ENCODE measurements at regions not wholly inside any gene's neighbourhood (a gene's known extent, or its start where the extent isn't known, plus 50 kb on each side); places are given as distances from the start of the nearest gene placed in this dataset.

- TF ChIP-seq, protein P1, sequence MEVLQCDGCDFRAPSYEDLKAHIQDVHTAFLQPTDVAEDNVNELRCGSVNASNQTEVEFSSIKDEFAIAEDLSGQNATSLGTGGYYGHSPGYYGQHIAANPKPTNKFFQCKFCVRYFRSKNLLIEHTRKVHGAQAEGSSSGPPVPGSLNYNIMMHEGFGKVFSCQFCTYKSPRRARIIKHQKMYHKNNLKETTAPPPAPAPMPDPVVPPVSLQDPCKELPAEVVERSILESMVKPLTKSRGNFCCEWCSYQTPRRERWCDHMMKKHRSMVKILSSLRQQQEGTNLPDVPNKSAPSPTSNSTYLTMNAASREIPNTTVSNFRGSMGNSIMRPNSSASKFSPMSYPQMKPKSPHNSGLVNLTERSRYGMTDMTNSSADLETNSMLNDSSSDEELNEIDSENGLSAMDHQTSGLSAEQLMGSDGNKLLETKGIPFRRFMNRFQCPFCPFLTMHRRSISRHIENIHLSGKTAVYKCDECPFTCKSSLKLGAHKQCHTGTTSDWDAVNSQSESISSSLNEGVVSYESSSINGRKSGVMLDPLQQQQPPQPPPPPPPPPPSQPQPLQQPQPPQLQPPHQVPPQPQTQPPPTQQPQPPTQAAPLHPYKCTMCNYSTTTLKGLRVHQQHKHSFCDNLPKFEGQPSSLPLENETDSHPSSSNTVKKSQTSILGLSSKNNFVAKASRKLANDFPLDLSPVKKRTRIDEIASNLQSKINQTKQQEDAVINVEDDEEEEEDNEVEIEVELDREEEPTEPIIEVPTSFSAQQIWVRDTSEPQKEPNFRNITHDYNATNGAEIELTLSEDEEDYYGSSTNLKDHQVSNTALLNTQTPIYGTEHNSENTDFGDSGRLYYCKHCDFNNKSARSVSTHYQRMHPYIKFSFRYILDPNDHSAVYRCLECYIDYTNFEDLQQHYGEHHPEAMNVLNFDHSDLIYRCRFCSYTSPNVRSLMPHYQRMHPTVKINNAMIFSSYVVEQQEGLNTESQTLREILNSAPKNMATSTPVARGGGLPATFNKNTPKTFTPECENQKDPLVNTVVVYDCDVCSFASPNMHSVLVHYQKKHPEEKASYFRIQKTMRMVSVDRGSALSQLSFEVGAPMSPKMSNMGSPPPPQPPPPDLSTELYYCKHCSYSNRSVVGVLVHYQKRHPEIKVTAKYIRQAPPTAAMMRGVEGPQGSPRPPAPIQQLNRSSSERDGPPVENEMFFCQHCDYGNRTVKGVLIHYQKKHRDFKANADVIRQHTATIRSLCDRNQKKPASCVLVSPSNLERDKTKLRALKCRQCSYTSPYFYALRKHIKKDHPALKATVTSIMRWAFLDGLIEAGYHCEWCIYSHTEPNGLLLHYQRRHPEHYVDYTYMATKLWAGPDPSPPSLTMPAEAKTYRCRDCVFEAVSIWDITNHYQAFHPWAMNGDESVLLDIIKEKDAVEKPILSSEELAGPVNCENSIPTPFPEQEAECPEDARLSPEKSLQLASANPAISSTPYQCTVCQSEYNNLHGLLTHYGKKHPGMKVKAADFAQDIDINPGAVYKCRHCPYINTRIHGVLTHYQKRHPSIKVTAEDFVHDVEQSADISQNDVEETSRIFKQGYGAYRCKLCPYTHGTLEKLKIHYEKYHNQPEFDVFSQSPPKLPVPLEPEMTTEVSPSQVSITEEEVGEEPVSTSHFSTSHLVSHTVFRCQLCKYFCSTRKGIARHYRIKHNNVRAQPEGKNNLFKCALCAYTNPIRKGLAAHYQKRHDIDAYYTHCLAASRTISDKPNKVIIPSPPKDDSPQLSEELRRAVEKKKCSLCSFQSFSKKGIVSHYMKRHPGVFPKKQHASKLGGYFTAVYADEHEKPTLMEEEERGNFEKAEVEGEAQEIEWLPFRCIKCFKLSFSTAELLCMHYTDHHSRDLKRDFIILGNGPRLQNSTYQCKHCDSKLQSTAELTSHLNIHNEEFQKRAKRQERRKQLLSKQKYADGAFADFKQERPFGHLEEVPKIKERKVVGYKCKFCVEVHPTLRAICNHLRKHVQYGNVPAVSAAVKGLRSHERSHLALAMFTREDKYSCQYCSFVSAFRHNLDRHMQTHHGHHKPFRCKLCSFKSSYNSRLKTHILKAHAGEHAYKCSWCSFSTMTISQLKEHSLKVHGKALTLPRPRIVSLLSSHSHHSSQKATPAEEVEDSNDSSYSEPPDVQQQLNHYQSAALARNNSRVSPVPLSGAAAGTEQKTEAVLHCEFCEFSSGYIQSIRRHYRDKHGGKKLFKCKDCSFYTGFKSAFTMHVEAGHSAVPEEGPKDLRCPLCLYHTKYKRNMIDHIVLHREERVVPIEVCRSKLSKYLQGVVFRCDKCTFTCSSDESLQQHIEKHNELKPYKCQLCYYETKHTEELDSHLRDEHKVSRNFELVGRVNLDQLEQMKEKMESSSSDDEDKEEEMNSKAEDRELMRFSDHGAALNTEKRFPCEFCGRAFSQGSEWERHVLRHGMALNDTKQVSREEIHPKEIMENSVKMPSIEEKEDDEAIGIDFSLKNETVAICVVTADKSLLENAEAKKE (CRISPR knock-in tag; IDR thresholded peaks at IDR 0.05) = no peak
- TF ChIP-seq CREB1 (CRISPR knock-in tag; IDR thresholded peaks at IDR 0.05; ENCODE audit: low read depth) (no peak), POLR2AphosphoS5 (IDR thresholded peaks at IDR 0.05; ENCODE audit: low read depth) (no peak), NANOG (IDR thresholded peaks at IDR 0.05; ENCODE audit: borderline replicate concordance) (no peak), JUNB (IDR thresholded peaks at IDR 0.05; ENCODE audit: unreplicated experiment) (no peak), ZNF114 (CRISPR knock-in tag; IDR thresholded peaks at IDR 0.05) (no peak), EZH2phosphoT487 (IDR thresholded peaks at IDR 0.05; ENCODE audit: unreplicated experiment) (no peak), CTCF (conservative IDR thresholded peaks at IDR 0.05; ENCODE audit: low read depth in 2 of 2) (no peak), ZNF331 (CRISPR knock-in tag; IDR thresholded peaks at IDR 0.05; ENCODE audit: low read depth) (no peak), REST (IDR thresholded peaks at IDR 0.05; ENCODE audit: unreplicated experiment) (no peak)
Measured at GRCh38 chr3:117979466-117979865, 1055.2 kb downstream of the IGSF11 start (continued).

All from GM23338 (cell line).